ENCODE measurements at regions not wholly inside any gene's neighbourhood (a gene's known extent, or its start where the extent isn't known, plus 50 kb on each side); places are given as distances from the start of the nearest gene placed in this dataset.
"Not testable (repeated sequence)": the region's sequence is repeated elsewhere in the genome, so short reads cannot be mapped to it uniquely, and the experiment has no call there.

DNA sequence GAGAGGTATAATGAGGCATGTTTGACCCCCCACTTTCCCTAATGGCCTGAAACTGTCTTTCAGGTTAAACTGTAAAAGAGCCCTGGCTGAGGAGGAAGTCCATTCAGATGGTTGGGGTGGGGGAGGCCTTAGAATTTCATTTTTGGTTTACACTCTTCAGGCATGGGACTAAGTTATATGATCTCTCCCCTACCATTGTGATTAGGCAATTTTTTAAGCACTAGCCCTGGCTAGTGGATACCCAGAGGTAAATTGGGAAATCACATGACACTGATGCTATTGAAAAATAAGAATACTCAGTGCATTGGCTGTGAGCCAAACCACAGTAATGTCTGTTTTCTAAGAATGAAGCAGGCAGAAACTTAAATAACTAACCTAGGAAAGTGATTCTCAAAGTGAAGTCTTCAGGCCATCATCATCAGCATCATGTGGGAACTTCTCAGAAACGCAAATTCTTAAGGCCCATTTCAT, 149.7 kb downstream of the RRAGB start:
- ATAC-seq (ENCODE audit: low FRiP score) (no peak), DNase-seq (ENCODE audit: low spot score) (no peak)
- no peak for TF ChIP-seq CTCF (IDR thresholded peaks at IDR 0.05)

GRCh38 chrX:55867708-55868107, 150.2 kb downstream of the RRAGB start:
- ATAC-seq (ENCODE audit: low FRiP score), result no peak
- TF ChIP-seq CTCF (IDR thresholded peaks at IDR 0.05), result no peak
- DNase-seq (ENCODE audit: low spot score), result no peak

DNA sequence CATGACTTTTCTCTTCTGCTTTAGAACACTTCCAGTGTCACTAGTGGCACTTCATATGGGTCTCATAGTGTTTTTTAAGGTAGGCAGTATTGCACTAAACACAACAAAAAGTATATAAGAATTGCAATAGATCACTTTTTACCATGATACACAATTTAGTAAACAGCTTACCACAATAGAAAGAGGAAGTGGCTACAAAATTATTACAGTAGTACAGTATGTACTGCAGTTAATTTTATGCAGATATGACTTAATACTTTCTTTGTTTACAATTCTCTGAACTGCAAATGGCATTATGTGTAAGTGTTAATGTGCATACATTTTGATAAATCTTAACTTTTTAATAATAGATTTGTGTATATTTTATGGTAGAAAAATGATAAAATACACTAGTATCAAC, 157.3 kb downstream of the RRAGB start:
- DNase-seq (ENCODE audit: low spot score) (no peak), ATAC-seq (ENCODE audit: low FRiP score) (no peak)
- TF ChIP-seq CTCF (IDR thresholded peaks at IDR 0.05), result no peak

GRCh38 chrX:55883541-55883940, 166.0 kb downstream of the RRAGB start:
- not testable (repeated sequence) for DNase-seq (ENCODE audit: low spot score); ATAC-seq (ENCODE audit: low FRiP score)

GRCh38 chrX:55907968-55908607, 190.5 kb downstream of the RRAGB start:
- no peak for DNase-seq (ENCODE audit: low spot score)
- no peak for TF ChIP-seq CTCF (IDR thresholded peaks at IDR 0.05)
- peak; percentile 28 for ATAC-seq (ENCODE audit: low FRiP score)

GRCh38 chrX:55908661-55909212, 191.2 kb downstream of the RRAGB start:
- DNase-seq (ENCODE audit: low spot score) (no peak), ATAC-seq (ENCODE audit: low FRiP score) (no peak)
- TF ChIP-seq CTCF (IDR thresholded peaks at IDR 0.05), result no peak

GRCh38 chrX:55919367-55920221, 202.0 kb downstream of the RRAGB start:
- ATAC-seq (ENCODE audit: low FRiP score) (no peak), DNase-seq (ENCODE audit: low spot score) (no peak)
- no peak for TF ChIP-seq CTCF (IDR thresholded peaks at IDR 0.05)
